HG02970 (cell line): ENCODE measurements at regions not wholly inside any gene's neighbourhood (a gene's known extent, or its start where the extent isn't known, plus 50 kb on each side); places are given as distances from the start of the nearest gene placed in this dataset.
"Not testable (repeated sequence)": the region's sequence is repeated elsewhere in the genome, so short reads cannot be mapped to it uniquely, and the experiment has no call there.

Experiments used
- ATAC-seq: cut with Tn5 transposase; IDR thresholded peaks from one replicate; pipeline ENCODE4 v1.9.1; 2021; ENCODE audit warnings: mild to moderate bottlenecking, moderate library complexity, moderate number of reproducible peaks; ENCODE audit not compliant: unreplicated experiment, low FRiP score

DNA sequence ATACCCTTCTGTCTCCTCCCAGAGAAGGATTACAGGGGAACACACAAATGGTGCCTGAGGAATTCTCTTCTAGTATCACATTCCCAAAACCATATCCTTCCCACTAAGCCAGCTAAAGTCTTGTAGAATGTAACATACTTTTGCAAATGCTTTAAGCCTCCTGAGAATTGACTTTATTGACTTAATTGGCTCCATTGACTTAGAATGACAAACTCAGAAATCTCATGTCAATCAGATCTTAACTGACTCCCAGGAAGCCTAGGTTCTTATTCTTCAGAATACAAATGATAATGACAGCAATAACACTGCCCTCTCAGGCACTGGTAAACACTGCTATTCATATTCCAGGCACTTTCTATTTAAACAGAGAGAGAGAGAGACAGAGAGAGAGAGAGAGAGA, 356.9 kb upstream of the PRKCQ start:
- no peak for ATAC-seq

DNA sequence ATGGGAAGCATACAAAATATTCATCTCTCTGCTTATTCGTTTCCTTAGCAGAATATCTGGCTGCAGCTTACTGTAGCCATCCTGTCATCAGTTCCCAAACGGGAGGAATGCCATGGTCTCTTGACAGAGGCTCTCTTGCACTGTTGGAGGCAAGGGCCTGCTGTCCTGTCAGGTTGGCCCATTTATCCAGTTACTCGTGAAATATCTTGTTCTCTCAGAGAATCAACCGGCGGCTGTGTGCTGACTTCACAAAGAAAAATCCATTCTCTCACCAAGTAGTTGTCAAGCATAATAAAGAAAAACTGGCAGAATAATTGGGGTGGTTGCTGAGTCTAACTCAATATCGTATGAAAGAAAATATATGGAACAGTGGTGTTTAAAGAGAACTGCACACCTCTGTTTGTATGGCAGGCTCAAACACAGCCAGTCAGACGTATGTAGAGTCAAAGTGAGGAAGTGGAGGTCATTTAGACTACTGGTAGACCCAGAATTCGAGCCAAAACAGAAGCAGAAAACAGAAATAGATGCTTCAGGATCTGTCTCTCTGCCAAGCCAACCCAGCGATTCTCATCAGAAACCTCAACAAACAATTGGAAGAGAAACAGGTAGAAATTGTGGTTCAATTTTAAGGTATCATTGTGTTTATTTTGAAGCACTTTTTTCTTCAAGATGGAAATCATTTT, 349.2 kb upstream of the PRKCQ start:
- ATAC-seq, result no peak

- no peak for ATAC-seq
These were observed 348.5 kb upstream of the PRKCQ start for GRCh38 chr10:6928586-6928985.

- no peak for ATAC-seq
These were observed 346.9 kb upstream of the PRKCQ start for GRCh38 chr10:6926971-6927370.

- no peak for ATAC-seq
These were observed 345.1 kb upstream of the PRKCQ start for GRCh38 chr10:6925146-6925545.

- ATAC-seq, result no peak
These were observed 344.1 kb upstream of the PRKCQ start for GRCh38 chr10:6924166-6924565.

GRCh38 chr10:6921026-6921425, 340.9 kb upstream of the PRKCQ start:
- ATAC-seq, result not testable (repeated sequence)

- peak; percentile 80 for ATAC-seq
These were observed 340.3 kb upstream of the PRKCQ start for GRCh38 chr10:6920072-6921019.

- ATAC-seq, result no peak
These were observed 339.0 kb upstream of the PRKCQ start for GRCh38 chr10:6919077-6919476.

DNA sequence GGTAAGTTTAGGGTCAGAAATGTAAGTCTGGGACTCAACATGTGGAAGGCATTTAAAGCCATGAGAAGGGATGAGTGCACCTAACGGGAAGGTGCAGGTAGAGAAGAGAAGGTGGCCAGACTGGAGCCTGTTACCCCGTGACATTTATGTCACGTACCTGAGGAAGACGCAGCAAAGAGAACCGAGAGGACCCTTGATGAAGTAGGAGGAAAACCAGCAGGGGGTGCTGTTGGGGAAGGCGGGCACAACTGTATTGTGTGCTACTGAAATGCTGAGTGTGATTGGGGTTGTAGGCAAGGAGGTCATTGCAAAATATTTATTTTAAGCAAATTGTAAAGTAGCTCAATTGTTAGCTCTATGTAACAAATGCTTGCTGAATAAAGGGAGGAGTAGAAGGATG, 338.2 kb upstream of the PRKCQ start:
- no peak for ATAC-seq

DNA sequence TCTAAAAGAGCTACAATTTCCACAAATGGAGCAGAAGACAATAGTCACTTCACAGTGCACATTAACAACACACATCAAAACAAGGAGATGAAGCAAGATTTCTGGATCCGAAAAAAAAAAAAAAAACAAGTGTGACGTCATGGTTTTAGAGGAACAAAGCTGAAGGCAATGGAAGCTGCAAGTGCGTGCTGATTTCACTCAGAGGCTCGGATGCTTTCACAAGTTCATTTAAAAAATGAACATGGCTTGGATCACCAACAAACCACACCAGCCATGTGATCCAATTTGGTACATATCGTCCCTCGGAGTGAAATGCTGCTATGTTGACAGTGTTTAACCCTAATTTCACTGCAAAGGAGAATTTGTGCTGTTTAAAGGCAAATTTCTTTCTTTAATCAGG, 337.0 kb upstream of the PRKCQ start:
- ATAC-seq, result no peak

- no peak for ATAC-seq
These were observed 336.5 kb upstream of the PRKCQ start for GRCh38 chr10:6916601-6917000.

DNA sequence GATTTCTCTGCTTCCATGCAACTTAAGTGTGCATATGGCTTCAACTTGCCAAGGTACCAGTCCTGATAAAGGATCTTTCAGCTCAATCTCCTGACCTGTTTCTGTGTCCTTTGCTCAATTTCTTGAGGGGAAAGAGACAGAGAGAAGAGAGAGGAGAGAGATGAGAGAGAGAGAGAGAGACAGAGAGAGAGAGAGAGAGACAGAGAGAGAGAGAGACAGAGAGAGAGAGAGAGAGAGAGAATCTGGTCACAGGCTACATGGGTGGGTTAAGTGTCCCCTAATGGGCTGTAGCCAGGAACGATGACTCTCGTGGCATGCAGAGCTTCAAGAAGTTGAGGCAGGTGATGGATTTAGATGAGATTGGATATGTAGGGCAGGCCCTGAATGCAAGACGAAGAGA, 335.2 kb upstream of the PRKCQ start:
- no peak for ATAC-seq

DNA sequence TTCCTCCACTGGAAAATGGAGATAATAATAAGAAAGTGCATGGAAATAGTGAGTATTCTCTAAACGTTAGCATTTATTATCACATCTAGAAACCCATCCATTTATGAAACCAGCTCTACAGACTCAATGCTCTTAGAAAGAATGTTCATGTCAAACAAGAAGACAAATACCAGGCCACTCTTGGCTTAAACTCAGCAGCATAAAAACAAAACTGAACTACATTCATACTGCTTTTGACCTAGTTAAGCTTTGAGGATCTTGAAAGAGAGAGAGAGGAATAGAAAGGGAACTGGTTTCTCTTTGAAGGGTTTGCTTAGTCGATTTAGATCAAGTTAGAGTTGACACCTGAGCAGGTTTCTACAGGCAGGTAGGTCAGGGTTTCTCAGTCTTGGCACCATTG, 332.9 kb upstream of the PRKCQ start:
- ATAC-seq, result no peak

DNA sequence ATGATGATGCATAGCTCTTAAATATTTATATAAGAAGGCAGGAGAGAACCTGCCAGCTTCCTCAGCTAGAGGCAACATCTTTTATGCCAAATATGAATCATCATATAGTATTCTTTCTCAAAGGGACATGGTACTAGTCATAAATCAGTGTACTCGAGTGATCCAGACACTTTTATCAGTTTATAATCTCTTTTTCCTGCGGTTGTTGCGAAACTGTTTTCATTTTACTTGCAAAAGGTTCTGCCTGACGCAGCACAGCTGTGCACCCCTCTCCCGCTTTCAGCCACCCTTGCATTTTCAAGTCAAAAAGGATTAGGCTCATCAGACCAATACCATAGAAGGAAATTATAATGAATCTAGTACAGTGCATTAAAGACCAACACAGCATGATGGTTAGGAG, 332.3 kb upstream of the PRKCQ start:
- ATAC-seq, result no peak

DNA sequence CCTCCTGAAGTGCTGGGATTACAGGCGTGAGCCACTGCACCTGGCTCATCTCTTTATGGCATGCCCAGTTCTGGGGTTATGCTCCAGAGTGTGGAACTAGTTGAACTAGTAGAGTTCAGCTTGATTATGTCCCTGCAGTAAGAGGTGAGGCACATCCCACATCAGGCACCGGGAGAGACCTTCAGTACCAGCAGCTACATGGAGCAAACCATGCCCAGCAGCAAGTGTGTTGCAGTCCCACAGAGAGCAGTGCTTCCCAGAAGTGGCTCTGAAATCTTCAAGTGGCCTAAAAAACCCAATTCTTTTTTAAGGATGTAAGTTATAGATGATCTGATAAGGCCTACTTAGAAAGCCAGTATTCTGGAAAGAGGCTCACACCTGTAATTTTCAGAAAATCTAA, 331.9 kb upstream of the PRKCQ start:
- no peak for ATAC-seq

DNA sequence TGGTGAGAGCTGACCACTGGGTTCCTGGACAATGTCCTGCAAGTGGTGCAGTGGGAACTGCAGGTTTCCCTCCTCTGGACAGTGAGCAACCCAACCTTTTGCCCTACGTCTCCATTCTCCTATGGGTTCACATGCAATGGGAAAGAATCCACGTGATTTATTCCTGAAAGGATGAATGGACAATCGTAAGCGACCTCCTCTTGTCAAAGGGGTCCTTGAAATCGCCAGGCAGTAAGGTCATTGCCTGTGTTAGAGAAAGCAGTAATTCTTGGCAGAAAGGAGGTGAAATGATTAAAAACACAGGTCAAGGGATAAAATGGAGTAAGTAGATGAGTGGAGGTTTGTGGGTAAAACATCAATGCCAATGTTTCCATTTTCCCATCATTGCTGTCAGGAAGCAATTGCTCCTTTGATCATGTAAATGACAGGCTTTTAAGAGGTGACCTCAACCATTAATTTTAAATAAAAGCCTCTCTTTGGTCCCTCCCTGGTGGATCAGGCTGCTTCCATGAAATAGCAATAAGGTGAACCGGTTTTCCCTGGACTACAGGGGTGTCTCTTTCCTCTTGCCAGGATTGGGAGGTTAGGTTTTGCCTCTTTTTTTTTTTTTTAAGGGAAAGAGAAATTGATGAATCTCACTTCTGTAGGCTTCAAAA, 330.0 kb upstream of the PRKCQ start:
- no peak for ATAC-seq

DNA sequence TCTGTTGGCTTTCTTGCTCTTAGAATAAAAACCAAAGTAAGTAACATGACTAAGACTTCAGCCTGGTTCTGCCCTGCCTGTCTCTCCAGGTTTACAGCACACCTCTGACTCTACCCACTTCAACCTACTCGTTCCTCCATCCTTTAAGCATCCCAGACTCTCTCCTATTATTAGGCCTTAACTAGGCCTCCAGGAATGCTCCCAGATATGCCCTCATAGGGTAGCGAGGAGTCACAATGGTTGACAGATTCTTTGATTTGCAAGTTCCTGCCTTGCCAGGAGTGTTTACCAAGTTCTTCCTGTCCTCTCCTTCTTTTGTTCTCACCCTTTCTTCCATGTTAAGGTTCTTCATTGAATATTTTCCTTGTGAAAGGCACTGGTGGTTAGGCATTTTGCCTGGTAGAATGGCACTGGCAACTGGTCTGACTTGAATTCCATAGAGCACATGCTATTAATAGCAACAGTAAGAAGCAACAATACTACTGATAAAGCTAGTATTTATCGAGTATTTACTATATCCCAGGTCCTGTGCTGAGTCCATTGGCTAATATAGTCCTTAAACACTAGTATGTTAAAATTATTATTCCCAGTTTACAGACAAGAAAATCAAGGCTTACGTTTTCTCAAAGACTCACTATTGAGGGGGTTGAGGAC, 327.9 kb upstream of the PRKCQ start:
- ATAC-seq, result no peak

- no peak for ATAC-seq
These were observed 314.3 kb upstream of the PRKCQ start for GRCh38 chr10:6894405-6894804.

DNA sequence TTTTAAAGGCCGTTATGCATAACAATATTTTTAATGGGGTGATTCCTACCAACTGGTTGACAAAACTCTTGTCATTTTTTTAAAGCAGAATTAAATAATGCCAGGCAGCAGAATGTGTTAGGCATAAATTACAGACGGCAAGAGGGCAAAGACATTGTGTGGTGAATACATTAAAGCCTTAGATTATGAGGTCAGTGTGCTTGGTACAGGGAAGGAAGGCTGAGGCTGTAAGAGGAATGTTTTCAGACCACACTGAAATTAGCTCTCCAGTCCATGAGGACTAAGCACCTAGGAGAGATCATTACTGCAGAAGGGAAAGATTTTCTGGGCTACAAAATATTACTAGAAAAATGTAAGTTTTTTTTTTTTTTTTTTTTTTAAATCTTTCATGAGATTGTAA, 312.8 kb upstream of the PRKCQ start:
- ATAC-seq, result no peak

GRCh38 chr10:6891924-6892323, 311.8 kb upstream of the PRKCQ start:
- ATAC-seq, result no peak
